ENCODE measurements at regions not wholly inside any gene's neighbourhood (a gene's known extent, or its start where the extent isn't known, plus 50 kb on each side); places are given as distances from the start of the nearest gene placed in this dataset.

DNA sequence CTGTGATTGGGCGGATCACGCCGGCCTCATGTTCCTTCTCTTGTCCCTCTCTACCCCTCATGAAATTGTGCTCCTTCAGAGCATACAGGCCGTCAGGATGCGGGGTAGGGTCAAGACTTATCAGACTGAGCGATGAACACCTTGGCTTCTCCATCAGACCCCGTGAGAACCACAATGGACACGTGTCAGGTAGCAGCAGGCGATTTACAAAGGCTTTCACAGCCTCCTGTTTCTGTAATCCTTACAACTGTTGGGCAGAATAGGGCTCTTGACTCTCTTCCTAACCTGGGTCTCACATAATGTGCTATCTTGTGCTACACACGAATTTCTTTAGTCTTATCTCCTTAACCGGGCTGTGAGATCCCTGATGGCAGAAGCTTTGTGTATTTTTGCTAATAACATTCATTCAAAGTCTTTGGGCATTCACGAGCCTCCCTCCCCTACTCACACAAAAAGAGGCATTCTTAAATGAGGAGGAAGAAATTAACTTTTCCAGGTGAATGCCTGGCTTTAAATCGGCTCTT is 122.9 kb upstream of the SLC22A23 start:
- no peak for TF ChIP-seq NFATC4 (CRISPR knock-in tag; IDR thresholded peaks at IDR 0.05)
- TF ChIP-seq NR3C1 (CRISPR knock-in tag; conservative IDR thresholded peaks at IDR 0.05; ENCODE audit: low read depth), result no peak
- TF ChIP-seq, protein P1, sequence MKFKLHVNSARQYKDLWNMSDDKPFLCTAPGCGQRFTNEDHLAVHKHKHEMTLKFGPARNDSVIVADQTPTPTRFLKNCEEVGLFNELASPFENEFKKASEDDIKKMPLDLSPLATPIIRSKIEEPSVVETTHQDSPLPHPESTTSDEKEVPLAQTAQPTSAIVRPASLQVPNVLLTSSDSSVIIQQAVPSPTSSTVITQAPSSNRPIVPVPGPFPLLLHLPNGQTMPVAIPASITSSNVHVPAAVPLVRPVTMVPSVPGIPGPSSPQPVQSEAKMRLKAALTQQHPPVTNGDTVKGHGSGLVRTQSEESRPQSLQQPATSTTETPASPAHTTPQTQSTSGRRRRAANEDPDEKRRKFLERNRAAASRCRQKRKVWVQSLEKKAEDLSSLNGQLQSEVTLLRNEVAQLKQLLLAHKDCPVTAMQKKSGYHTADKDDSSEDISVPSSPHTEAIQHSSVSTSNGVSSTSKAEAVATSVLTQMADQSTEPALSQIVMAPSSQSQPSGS (CRISPR knock-in tag; IDR thresholded peaks at IDR 0.05; ENCODE audit: borderline replicate concordance, low read depth), result no peak
- TF ChIP-seq, protein P2, sequence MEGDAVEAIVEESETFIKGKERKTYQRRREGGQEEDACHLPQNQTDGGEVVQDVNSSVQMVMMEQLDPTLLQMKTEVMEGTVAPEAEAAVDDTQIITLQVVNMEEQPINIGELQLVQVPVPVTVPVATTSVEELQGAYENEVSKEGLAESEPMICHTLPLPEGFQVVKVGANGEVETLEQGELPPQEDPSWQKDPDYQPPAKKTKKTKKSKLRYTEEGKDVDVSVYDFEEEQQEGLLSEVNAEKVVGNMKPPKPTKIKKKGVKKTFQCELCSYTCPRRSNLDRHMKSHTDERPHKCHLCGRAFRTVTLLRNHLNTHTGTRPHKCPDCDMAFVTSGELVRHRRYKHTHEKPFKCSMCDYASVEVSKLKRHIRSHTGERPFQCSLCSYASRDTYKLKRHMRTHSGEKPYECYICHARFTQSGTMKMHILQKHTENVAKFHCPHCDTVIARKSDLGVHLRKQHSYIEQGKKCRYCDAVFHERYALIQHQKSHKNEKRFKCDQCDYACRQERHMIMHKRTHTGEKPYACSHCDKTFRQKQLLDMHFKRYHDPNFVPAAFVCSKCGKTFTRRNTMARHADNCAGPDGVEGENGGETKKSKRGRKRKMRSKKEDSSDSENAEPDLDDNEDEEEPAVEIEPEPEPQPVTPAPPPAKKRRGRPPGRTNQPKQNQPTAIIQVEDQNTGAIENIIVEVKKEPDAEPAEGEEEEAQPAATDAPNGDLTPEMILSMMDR (IDR thresholded peaks at IDR 0.05), result no peak
- no peak for TF ChIP-seq ESRRA (CRISPR knock-in tag; IDR thresholded peaks at IDR 0.05; ENCODE audit: borderline replicate concordance)
- TF ChIP-seq NR2C2 (CRISPR knock-in tag; IDR thresholded peaks at IDR 0.05), result no peak
- no peak for TF ChIP-seq RORB (CRISPR knock-in tag; IDR thresholded peaks at IDR 0.05)
- TF ChIP-seq SP1 (CRISPR knock-in tag; conservative IDR thresholded peaks at IDR 0.05), result no peak
- TF ChIP-seq, protein P3, sequence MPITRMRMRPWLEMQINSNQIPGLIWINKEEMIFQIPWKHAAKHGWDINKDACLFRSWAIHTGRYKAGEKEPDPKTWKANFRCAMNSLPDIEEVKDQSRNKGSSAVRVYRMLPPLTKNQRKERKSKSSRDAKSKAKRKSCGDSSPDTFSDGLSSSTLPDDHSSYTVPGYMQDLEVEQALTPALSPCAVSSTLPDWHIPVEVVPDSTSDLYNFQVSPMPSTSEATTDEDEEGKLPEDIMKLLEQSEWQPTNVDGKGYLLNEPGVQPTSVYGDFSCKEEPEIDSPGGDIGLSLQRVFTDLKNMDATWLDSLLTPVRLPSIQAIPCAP (CRISPR knock-in tag; IDR thresholded peaks at IDR 0.05), result no peak
- TF ChIP-seq, protein P4, sequence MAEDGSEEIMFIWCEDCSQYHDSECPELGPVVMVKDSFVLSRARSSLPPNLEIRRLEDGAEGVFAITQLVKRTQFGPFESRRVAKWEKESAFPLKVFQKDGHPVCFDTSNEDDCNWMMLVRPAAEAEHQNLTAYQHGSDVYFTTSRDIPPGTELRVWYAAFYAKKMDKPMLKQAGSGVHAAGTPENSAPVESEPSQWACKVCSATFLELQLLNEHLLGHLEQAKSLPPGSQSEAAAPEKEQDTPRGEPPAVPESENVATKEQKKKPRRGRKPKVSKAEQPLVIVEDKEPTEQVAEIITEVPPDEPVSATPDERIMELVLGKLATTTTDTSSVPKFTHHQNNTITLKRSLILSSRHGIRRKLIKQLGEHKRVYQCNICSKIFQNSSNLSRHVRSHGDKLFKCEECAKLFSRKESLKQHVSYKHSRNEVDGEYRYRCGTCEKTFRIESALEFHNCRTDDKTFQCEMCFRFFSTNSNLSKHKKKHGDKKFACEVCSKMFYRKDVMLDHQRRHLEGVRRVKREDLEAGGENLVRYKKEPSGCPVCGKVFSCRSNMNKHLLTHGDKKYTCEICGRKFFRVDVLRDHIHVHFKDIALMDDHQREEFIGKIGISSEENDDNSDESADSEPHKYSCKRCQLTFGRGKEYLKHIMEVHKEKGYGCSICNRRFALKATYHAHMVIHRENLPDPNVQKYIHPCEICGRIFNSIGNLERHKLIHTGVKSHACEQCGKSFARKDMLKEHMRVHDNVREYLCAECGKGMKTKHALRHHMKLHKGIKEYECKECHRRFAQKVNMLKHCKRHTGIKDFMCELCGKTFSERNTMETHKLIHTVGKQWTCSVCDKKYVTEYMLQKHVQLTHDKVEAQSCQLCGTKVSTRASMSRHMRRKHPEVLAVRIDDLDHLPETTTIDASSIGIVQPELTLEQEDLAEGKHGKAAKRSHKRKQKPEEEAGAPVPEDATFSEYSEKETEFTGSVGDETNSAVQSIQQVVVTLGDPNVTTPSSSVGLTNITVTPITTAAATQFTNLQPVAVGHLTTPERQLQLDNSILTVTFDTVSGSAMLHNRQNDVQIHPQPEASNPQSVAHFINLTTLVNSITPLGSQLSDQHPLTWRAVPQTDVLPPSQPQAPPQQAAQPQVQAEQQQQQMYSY (CRISPR knock-in tag; IDR thresholded peaks at IDR 0.05), result no peak
- TF ChIP-seq, protein P5, sequence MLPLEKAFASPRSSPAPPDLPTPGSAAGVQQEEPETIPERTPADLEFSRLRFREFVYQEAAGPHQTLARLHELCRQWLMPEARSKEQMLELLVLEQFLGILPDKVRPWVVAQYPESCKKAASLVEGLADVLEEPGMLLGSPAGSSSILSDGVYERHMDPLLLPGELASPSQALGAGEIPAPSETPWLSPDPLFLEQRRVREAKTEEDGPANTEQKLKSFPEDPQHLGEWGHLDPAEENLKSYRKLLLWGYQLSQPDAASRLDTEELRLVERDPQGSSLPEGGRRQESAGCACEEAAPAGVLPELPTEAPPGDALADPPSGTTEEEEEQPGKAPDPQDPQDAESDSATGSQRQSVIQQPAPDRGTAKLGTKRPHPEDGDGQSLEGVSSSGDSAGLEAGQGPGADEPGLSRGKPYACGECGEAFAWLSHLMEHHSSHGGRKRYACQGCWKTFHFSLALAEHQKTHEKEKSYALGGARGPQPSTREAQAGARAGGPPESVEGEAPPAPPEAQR (CRISPR knock-in tag; IDR thresholded peaks at IDR 0.05), result no peak

Data from WTC11 (cell line).